ENCODE measurements at regions not wholly inside any gene's neighbourhood (a gene's known extent, or its start where the extent isn't known, plus 50 kb on each side); places are given as distances from the start of the nearest gene placed in this dataset.

- no peak for TF ChIP-seq CTCF (IDR thresholded peaks at IDR 0.05; ENCODE audit: borderline replicate concordance, extremely low read depth, low read length, poor library complexity, severe bottlenecking)
- no peak for TF ChIP-seq EZH2 (IDR thresholded peaks at IDR 0.05; ENCODE audit: borderline replicate concordance, low read depth, low read length, severe bottlenecking)
- Histone ChIP-seq H3K27me3 (ENCODE audit: insufficient read depth, low read length, poor library complexity) (peaks cover 3% of the 10 kb centered on the region), H3K4me2 (ENCODE audit: insufficient read depth, low read length) (no peak overlapping the region), H4K20me1 (ENCODE audit: insufficient read depth, low read length) (no peaks in the 10 kb centered on the region), H3K4me1 (ENCODE audit: insufficient read depth, low read length) (no peaks in the 10 kb centered on the region), H3K36me3 (ENCODE audit: insufficient read depth, low read length) (no peaks in the 10 kb centered on the region), H3K27ac (ENCODE audit: low read length) (no peak overlapping the region), H3K4me3 (ENCODE audit: low read depth in 1 of 2, low read length in 2 of 2) (no peak overlapping the region), H3K9ac (ENCODE audit: low read depth, low read length) (no peak overlapping the region), H2AFZ (ENCODE audit: low read depth, low read length) (no peak overlapping the region), H3K79me2 (ENCODE audit: insufficient read depth, low read length) (no peaks in the 10 kb centered on the region), H3K9me3 (ENCODE audit: insufficient read depth, low read length, severe bottlenecking) (no peaks in the 10 kb centered on the region)
- ATAC-seq (ENCODE audit: insufficient read depth, low read depth) = no peak
- no peak for DNase-seq
These were observed 67.8 kb upstream of the ZSWIM6 start for GRCh38 chr5:61264273-61264661.

DNA sequence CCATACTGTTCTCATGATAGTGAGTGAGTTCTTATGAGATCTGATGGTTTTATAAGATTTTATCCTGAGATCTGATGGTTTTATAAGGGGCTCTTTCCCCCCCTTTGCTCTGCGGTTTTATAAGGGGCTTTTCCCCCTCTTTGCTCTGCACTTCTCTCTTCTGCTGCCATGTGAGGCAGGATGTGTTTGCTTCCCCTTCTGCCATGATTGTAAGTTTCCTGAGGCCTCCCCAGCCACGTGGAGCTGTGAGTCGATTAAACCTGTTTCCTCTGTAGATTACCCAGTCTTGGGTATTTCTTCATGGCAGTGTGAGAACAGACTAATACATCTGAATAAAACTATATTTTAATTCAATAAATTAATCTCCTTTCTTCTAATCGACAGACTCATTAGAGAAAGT lies 64.9 kb upstream of the ZSWIM6 start:
- DNase-seq (no peak), ATAC-seq (ENCODE audit: insufficient read depth, low read depth) (no peak)
- H4K20me1 ChIP-seq (ENCODE audit: insufficient read depth, low read length) = no peaks in the 10 kb centered on the region
- H3K27ac ChIP-seq (ENCODE audit: low read length) = no peak overlapping the region
- no peaks in the 10 kb centered on the region for H3K9me3 ChIP-seq (ENCODE audit: insufficient read depth, low read length, severe bottlenecking)
- H3K4me3 ChIP-seq (ENCODE audit: low read depth in 1 of 2, low read length in 2 of 2) = no peak overlapping the region
- TF ChIP-seq EZH2 (IDR thresholded peaks at IDR 0.05; ENCODE audit: borderline replicate concordance, low read depth, low read length, severe bottlenecking) (no peak), CTCF (IDR thresholded peaks at IDR 0.05; ENCODE audit: borderline replicate concordance, extremely low read depth, low read length, poor library complexity, severe bottlenecking) (no peak)
- peaks cover 3% of the 10 kb centered on the region for H3K27me3 ChIP-seq (ENCODE audit: insufficient read depth, low read length, poor library complexity)
- no peaks in the 10 kb centered on the region for H3K36me3 ChIP-seq (ENCODE audit: insufficient read depth, low read length)
- H3K4me2 ChIP-seq (ENCODE audit: insufficient read depth, low read length) = no peak overlapping the region
- no peak overlapping the region for H2AFZ ChIP-seq (ENCODE audit: low read depth, low read length)
- no peaks in the 10 kb centered on the region for H3K79me2 ChIP-seq (ENCODE audit: insufficient read depth, low read length)
- H3K9ac ChIP-seq (ENCODE audit: low read depth, low read length) = no peak overlapping the region
- no peaks in the 10 kb centered on the region for H3K4me1 ChIP-seq (ENCODE audit: insufficient read depth, low read length)

- TF ChIP-seq EZH2 (IDR thresholded peaks at IDR 0.05; ENCODE audit: borderline replicate concordance, low read depth, low read length, severe bottlenecking) = no peak
- TF ChIP-seq CTCF (IDR thresholded peaks at IDR 0.05; ENCODE audit: borderline replicate concordance, extremely low read depth, low read length, poor library complexity, severe bottlenecking) = no peak
- H3K36me3 ChIP-seq (ENCODE audit: insufficient read depth, low read length) = no peaks in the 10 kb centered on the region
- H2AFZ ChIP-seq (ENCODE audit: low read depth, low read length) = no peak overlapping the region
These were observed 63.2 kb upstream of the ZSWIM6 start for GRCh38 chr5:61268871-61269270.

More at GRCh38 chr5:61268871-61269270, 63.2 kb upstream of the ZSWIM6 start:
- H3K4me1 ChIP-seq (ENCODE audit: insufficient read depth, low read length) = no peaks in the 10 kb centered on the region
- H3K9ac ChIP-seq (ENCODE audit: low read depth, low read length) = no peak overlapping the region
- H3K27ac ChIP-seq (ENCODE audit: low read length) = no peak overlapping the region
- no peak overlapping the region for H3K4me2 ChIP-seq (ENCODE audit: insufficient read depth, low read length)
- no peaks in the 10 kb centered on the region for H3K79me2 ChIP-seq (ENCODE audit: insufficient read depth, low read length)
- H4K20me1 ChIP-seq (ENCODE audit: insufficient read depth, low read length) = no peaks in the 10 kb centered on the region
- H3K4me3 ChIP-seq (ENCODE audit: low read depth in 1 of 2, low read length in 2 of 2) = no peak overlapping the region
- H3K9me3 ChIP-seq (ENCODE audit: insufficient read depth, low read length, severe bottlenecking) = no peaks in the 10 kb centered on the region
- DNase-seq (no peak), ATAC-seq (ENCODE audit: insufficient read depth, low read depth) (no peak)
- peaks cover 1% of the 10 kb centered on the region for H3K27me3 ChIP-seq (ENCODE audit: insufficient read depth, low read length, poor library complexity)

All from DND-41 (cell line).